ENCODE measurements at regions not wholly inside any gene's neighbourhood (a gene's known extent, or its start where the extent isn't known, plus 50 kb on each side); places are given as distances from the start of the nearest gene placed in this dataset.

GRCh38 chr13:73590795-73591194, 532.0 kb downstream of the KLF5 start:
- dilution Hi-C loops (cut with HindIII; ENCODE audit: low sequenced_read_pairs, unreplicated experiment): no loop called here
- H3K9ac ChIP-seq (ENCODE audit: low read depth, low read length): no peak overlapping the region
- H3K4me3 ChIP-seq (ENCODE audit: insufficient read depth, low read depth, low read length): no peak overlapping the region
- no peaks in the 10 kb centered on the region for H3K4me1 ChIP-seq (ENCODE audit: control insufficient read depth, insufficient read depth, low read length)
- TF ChIP-seq ELK1 (IDR thresholded peaks at IDR 0.05; ENCODE audit: borderline replicate concordance, low read depth, low read length) (no peak), SMC3 (IDR thresholded peaks at IDR 0.05; ENCODE audit: low read depth, low read length) (no peak), RAD21 (IDR thresholded peaks at IDR 0.05; ENCODE audit: low read length) (no peak), NFE2L2 (IDR thresholded peaks at IDR 0.05; ENCODE audit: low read depth, low read length) (no peak), POLR2A (IDR thresholded peaks at IDR 0.05; ENCODE audit: low read depth, low read length) (no peak), FOS (IDR thresholded peaks at IDR 0.05; ENCODE audit: low read depth, low read length) (no peak), CTCF (conservative IDR thresholded peaks at IDR 0.05; ENCODE audit: low read depth, low read length) (no peak), MAZ (IDR thresholded peaks at IDR 0.05; ENCODE audit: borderline replicate concordance, low read depth, low read length) (no peak), CHD1 (IDR thresholded peaks at IDR 0.05; ENCODE audit: low read depth, low read length) (no peak)
- no peak overlapping the region for H4K5ac ChIP-seq (ENCODE audit: low read depth, low read length)
- H3K4ac ChIP-seq (ENCODE audit: low read depth, low read length): no peak overlapping the region
- H3K56ac ChIP-seq (ENCODE audit: extremely low read depth, insufficient read depth, low read length): no peak overlapping the region
- BruUV-seq (replicated peaks): no TSS peak
- no peaks in the 10 kb centered on the region for H3K9me3 ChIP-seq (ENCODE audit: control insufficient read depth, insufficient read depth, low read length)
- ATAC-seq (ENCODE audit: low read depth) (no peak), DNase-seq (no peak)
- H3K18ac ChIP-seq (ENCODE audit: low read depth, low read length): no peak overlapping the region
- no peaks in the 10 kb centered on the region for H3K9me1 ChIP-seq (ENCODE audit: insufficient read depth, low read length)
- H3K36me3 ChIP-seq (ENCODE audit: control insufficient read depth, insufficient read depth, low read length): no peaks in the 10 kb centered on the region
- no peak overlapping the region for H2AK5ac ChIP-seq (ENCODE audit: low read depth, low read length)
- no peak overlapping the region for H2BK15ac ChIP-seq (ENCODE audit: low read depth, low read length)
- CTCF ChIA-PET: no interaction called here
- in situ Hi-C loops (cut with MboI; ENCODE audit: low sequenced_read_pairs): no loop called here
- POLR2A ChIA-PET (ENCODE audit: unreplicated experiment): no interaction called here
- H4K8ac ChIP-seq (ENCODE audit: low read depth in 2 of 2, low read length in 2 of 2): no peak overlapping the region
- H2BK120ac ChIP-seq (ENCODE audit: low read depth, low read length): no peak overlapping the region
- no peaks in the 10 kb centered on the region for H3K27me3 ChIP-seq (ENCODE audit: control insufficient read depth, insufficient read depth, low read length)
- no peak overlapping the region for H3K27ac ChIP-seq (ENCODE audit: insufficient read depth, low read length)
- no peaks in the 10 kb centered on the region for H3K79me1 ChIP-seq (ENCODE audit: low read depth in 1 of 2, low read length in 2 of 2)
- H4K20me1 ChIP-seq (ENCODE audit: insufficient read depth, low read length): no peaks in the 10 kb centered on the region
- no peak overlapping the region for H2BK5ac ChIP-seq (ENCODE audit: low read depth, low read length, poor library complexity, severe bottlenecking)
- no peak overlapping the region for H3K14ac ChIP-seq (replicated peaks; ENCODE audit: low read depth, low read length)
- no peak overlapping the region for H3K4me2 ChIP-seq (ENCODE audit: low read depth, low read length)
- H4K91ac ChIP-seq (ENCODE audit: insufficient read depth, low read depth, low read length): no peak overlapping the region
- H2AFZ ChIP-seq (replicated peaks; ENCODE audit: low read length, poor library complexity): no peak overlapping the region
- H2BK20ac ChIP-seq (ENCODE audit: low read depth, low read length): no peak overlapping the region
- no peak overlapping the region for H2AK9ac ChIP-seq (replicated peaks; ENCODE audit: low read depth, low read length, poor library complexity)
- intact Hi-C loops (cut with micrococcal nuclease): no loop called here
- H3K23ac ChIP-seq (ENCODE audit: low read depth, low read length): no peak overlapping the region
